Mammary epithelial cell (primary cell): ENCODE measurements at regions not wholly inside any gene's neighbourhood (a gene's known extent, or its start where the extent isn't known, plus 50 kb on each side); places are given as distances from the start of the nearest gene placed in this dataset.

ENCODE experiments used
- CTCF ChIP-seq, 2 donors: IDR thresholded peaks in 1 of 2; conservative IDR thresholded peaks in 1 of 2; 2 replicates each; pipeline ENCODE4 v1.5.1; 2011 to 2012; ENCODE audit warnings: inconsistent platforms in 2 of 2, low read length in 2 of 2, mild to moderate bottlenecking in 2 of 2, control low read depth in 1 of 2, low read depth in 1 of 2; ENCODE audit not compliant: insufficient read depth in 1 of 2; ENCODE audit errors: extremely low read depth in 1 of 2
- EZH2 ChIP-seq: IDR thresholded peaks from 2 replicates; pipeline ENCODE4 v1.6.1; 2012; ENCODE audit warnings: low read length, inconsistent platforms, borderline replicate concordance

DNA sequence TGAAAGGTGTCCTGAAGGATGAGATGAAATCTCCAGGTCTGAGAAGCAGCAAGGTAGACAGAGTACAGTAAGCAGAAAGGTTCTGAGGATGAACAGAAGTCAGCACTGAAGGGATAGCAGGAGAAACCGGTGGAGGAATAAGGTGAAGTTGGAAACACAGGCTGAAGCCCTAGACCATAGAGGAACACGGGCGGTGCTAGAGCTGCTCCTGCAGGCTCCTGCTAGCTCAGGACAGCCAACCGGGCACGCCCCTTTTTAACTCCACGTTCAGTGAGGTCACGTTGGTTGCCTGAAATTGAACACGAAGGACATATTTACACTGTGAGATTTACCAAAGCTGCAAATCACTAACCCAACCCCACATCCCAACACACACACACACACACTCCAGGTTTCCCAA lies 1886.4 kb upstream of the AGA start:
- TF ChIP-seq EZH2 (no peak), CTCF (conservative IDR thresholded peaks at IDR 0.05 in 1 of 2, IDR thresholded peaks at IDR 0.05 in 1 of 2; ENCODE audit: extremely low read depth in 1 of 2, insufficient read depth in 1 of 2, low read depth in 1 of 2, low read length in 2 of 2) (no peak)
